ENCODE measurements at regions not wholly inside any gene's neighbourhood (a gene's known extent, or its start where the extent isn't known, plus 50 kb on each side); places are given as distances from the start of the nearest gene placed in this dataset.

GRCh38 chr6:747028-747427, 54.1 kb upstream of the EXOC2 start:
- ChIA-PET POLR2A (no interaction called here), CTCF (interaction anchor here (1.2 kb wide), 1 partner anchor 34 kb away, joined by 3 read pairs; no protein-coding TSS in a partner anchor)
- Histone ChIP-seq H3K4me3 (ENCODE audit: low read depth in 2 of 2, low read length in 1 of 2) (no peak overlapping the region), H2AFZ (ENCODE audit: low read depth) (no peak overlapping the region), H3K4me1 (ENCODE audit: control insufficient read depth in 1 of 2, insufficient read depth in 2 of 2, low read depth in 1 of 2, low read length in 1 of 2) (no peaks in the 10 kb centered on the region), H3K9ac (no peak overlapping the region), H3K27me3 (ENCODE audit: insufficient read depth) (no peaks in the 10 kb centered on the region; the same call in 1 of the 2 replicates), H3F3A (replicated peaks; ENCODE audit: insufficient read depth) (no peaks in the 10 kb centered on the region), H3K4me2 (no peak overlapping the region), H3K36me3 (replicated peaks in 1 of 2; ENCODE audit: control insufficient read depth in 1 of 2, insufficient read depth in 2 of 2, low read length in 1 of 2) (no peaks in the 10 kb centered on the region), H3K9me3 (no peaks in the 10 kb centered on the region), H3K79me2 (ENCODE audit: insufficient read depth) (no peaks in the 10 kb centered on the region), H3K9me2 (no peaks in the 10 kb centered on the region), H4K20me1 (ENCODE audit: insufficient read depth) (no peaks in the 10 kb centered on the region), H3K27ac (ENCODE audit: low read depth in 2 of 2, low read length in 1 of 2) (no peak overlapping the region)
- 51% methylated on average over 4 of the region's 4 CpGs for WGBS (ENCODE audit: low lambda C conversion rate)
- TF ChIP-seq FOSL2 (IDR thresholded peaks at IDR 0.05; ENCODE audit: borderline replicate concordance, low read depth) (no peak), YY1 (IDR thresholded peaks at IDR 0.05; ENCODE audit: low read depth) (no peak), NRF1 (IDR thresholded peaks at IDR 0.05; ENCODE audit: low read depth, low read length) (no peak), POLR2AphosphoS5 (IDR thresholded peaks at IDR 0.05; ENCODE audit: low read depth, low read length) (no peak), EZH2phosphoT487 (IDR thresholded peaks at IDR 0.05; ENCODE audit: borderline replicate concordance, low read depth) (no peak), TEAD4 (IDR thresholded peaks at IDR 0.05; ENCODE audit: borderline replicate concordance, insufficient read depth) (no peak), TCF12 (IDR thresholded peaks at IDR 0.05) (no peak), RFX5 (IDR thresholded peaks at IDR 0.05; ENCODE audit: low read length) (no peak), EP300 (IDR thresholded peaks at IDR 0.05; ENCODE audit: borderline replicate concordance in 1 of 2, low read depth in 1 of 2, low read length in 1 of 2) (no peak), REST (IDR thresholded peaks at IDR 0.05; ENCODE audit: low read depth, low read length) (no peak), MEF2A (IDR thresholded peaks at IDR 0.05; ENCODE audit: borderline replicate concordance, low read depth) (no peak), GATA2 (CRISPR knock-in tag; IDR thresholded peaks at IDR 0.05) (no peak), FOXM1 (IDR thresholded peaks at IDR 0.05; ENCODE audit: low read depth) (no peak), RXRA (IDR thresholded peaks at IDR 0.05; ENCODE audit: borderline replicate concordance, low read depth) (no peak), JUND (IDR thresholded peaks at IDR 0.05) (no peak), CTCF (IDR thresholded peaks at IDR 0.05) (no peak), ZBTB33 (IDR thresholded peaks at IDR 0.05; ENCODE audit: borderline replicate concordance, low read depth) (no peak), IRF3 (IDR thresholded peaks at IDR 0.05; ENCODE audit: low read depth, low read length) (no peak), SMC3 (IDR thresholded peaks at IDR 0.05; ENCODE audit: low read depth, low read length) (no peak), SIN3A (IDR thresholded peaks at IDR 0.05; ENCODE audit: borderline replicate concordance, low read depth, low read length) (no peak)
- no peak for DNase-seq

Measured in SK-N-SH (cell line).